A673 (cell line): ENCODE measurements at regions not wholly inside any gene's neighbourhood (a gene's known extent, or its start where the extent isn't known, plus 50 kb on each side); places are given as distances from the start of the nearest gene placed in this dataset.

Experiments
- BruUV-seq: library from RNA; stranded (reverse); fragments of 400-500 nt; replicated peaks from 2 replicates; lab custom pipeline; 2021; lab: Mats Ljungman, UMichigan
- CTCF ChIA-PET: fragments of 300-600 bp; sonication (Branson Sonifier 250); formaldehyde crosslinking; loops from one replicate; lab custom pipeline; 2022; ENCODE audit warnings: antibody characterized with exemption; lab: Charles Lee
- POLR2A ChIA-PET: fragments of 300-600 bp; sonication (Branson Sonifier 250); formaldehyde crosslinking; loops from one replicate; lab custom pipeline; 2022; ENCODE audit warnings: antibody characterized with exemption; ENCODE audit not compliant: low non-redundant PET; lab: Charles Lee
- DNase-seq: peaks from one replicate; pipeline ENCODE4 v3.0.0-alpha.2; 2015; ENCODE audit warnings: low spot score
- H3K27ac ChIP-seq: fragments of 200-600 bp; sonication (generic); 2 replicates; pipeline ENCODE4 v1.5.1; 2016; ENCODE audit warnings: mixed run types, low read depth, mild to moderate bottlenecking, mixed read lengths, antibody characterized with exemption, low read length; ENCODE audit not compliant: poor library complexity, severe bottlenecking
- H3K27me3 ChIP-seq: fragments of 200-600 bp; sonication (generic); replicated peaks from 2 replicates; pipeline ENCODE4 v1.6.1; 2017; ENCODE audit warnings: mixed run types, low read depth, mild to moderate bottlenecking, mixed read lengths, antibody characterized with exemption, low read length; ENCODE audit not compliant: insufficient read depth, poor library complexity
- H3K36me3 ChIP-seq: fragments of 200-600 bp; sonication (generic); 2 replicates; pipeline ENCODE4 v1.6.1; 2016; ENCODE audit warnings: mixed run types, mild to moderate bottlenecking, mixed read lengths, antibody characterized with exemption, low read length; ENCODE audit not compliant: insufficient read depth, poor library complexity, severe bottlenecking
- H3K4me1 ChIP-seq: fragments of 200-600 bp; sonication (generic); 2 replicates; pipeline ENCODE4 v1.6.1; 2017; ENCODE audit warnings: mixed run types, mild to moderate bottlenecking, mixed read lengths, antibody characterized with exemption, low read length; ENCODE audit not compliant: insufficient read depth, poor library complexity, severe bottlenecking
- H3K4me3 ChIP-seq: fragments of 200-600 bp; sonication (generic); 2 replicates; pipeline ENCODE4 v1.5.1; 2016; ENCODE audit warnings: low read depth, mixed run types, mild to moderate bottlenecking, mixed read lengths, low read length; ENCODE audit not compliant: poor library complexity, severe bottlenecking
- H3K9me3 ChIP-seq: fragments of 200-600 bp; sonication (generic); 2 replicates; pipeline ENCODE4 v1.6.1; 2016; ENCODE audit warnings: mixed run types, low read depth, mild to moderate bottlenecking, mixed read lengths, antibody characterized with exemption, low read length; ENCODE audit not compliant: poor library complexity, severe bottlenecking
- EZH2 ChIP-seq: fragments of 200-600 bp; sonication (generic); IDR thresholded peaks from 2 replicates; pipeline ENCODE4 v1.6.1; 2017; ENCODE audit warnings: borderline replicate concordance, low read depth, mild to moderate bottlenecking, mixed read lengths, antibody characterized with exemption, low read length; ENCODE audit not compliant: poor library complexity, severe bottlenecking
- intact Hi-C: fragments of 100-400 bp; cut with micrococcal nuclease; formaldehyde crosslinking; loops from one replicate; pipeline ENCODE4 v1.10.0; 2022; ENCODE audit not compliant: unreplicated experiment
- TF ChIP-seq, protein P1 (sequence below): fragments of 300-800, 200-600 bp; sonication (generic); conservative IDR thresholded peaks from 2 replicates; pipeline ENCODE4 v1.5.1; 2017; ENCODE audit warnings: low read depth, mild to moderate bottlenecking, antibody characterized with exemption, low read length, moderate library complexity, mixed read lengths

- no peaks in the 10 kb centered on the region for H3K27me3 ChIP-seq
- TF ChIP-seq, protein P1, sequence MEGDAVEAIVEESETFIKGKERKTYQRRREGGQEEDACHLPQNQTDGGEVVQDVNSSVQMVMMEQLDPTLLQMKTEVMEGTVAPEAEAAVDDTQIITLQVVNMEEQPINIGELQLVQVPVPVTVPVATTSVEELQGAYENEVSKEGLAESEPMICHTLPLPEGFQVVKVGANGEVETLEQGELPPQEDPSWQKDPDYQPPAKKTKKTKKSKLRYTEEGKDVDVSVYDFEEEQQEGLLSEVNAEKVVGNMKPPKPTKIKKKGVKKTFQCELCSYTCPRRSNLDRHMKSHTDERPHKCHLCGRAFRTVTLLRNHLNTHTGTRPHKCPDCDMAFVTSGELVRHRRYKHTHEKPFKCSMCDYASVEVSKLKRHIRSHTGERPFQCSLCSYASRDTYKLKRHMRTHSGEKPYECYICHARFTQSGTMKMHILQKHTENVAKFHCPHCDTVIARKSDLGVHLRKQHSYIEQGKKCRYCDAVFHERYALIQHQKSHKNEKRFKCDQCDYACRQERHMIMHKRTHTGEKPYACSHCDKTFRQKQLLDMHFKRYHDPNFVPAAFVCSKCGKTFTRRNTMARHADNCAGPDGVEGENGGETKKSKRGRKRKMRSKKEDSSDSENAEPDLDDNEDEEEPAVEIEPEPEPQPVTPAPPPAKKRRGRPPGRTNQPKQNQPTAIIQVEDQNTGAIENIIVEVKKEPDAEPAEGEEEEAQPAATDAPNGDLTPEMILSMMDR = no peak
- TF ChIP-seq EZH2 = no peak
- ChIA-PET CTCF (no interaction called here), POLR2A (no interaction called here)
- no peak overlapping the region for H3K27ac ChIP-seq
- no peak for DNase-seq
- no peak overlapping the region for H3K4me3 ChIP-seq
- no TSS peak for BruUV-seq
- no peaks in the 10 kb centered on the region for H3K9me3 ChIP-seq
- intact Hi-C loops = no loop called here
- H3K36me3 ChIP-seq = no peaks in the 10 kb centered on the region
- H3K4me1 ChIP-seq = no peaks in the 10 kb centered on the region
Measured at GRCh38 chr2:239516954-239517305, 116.1 kb upstream of the HDAC4 start.

- TF ChIP-seq EZH2 = no peak
- TF ChIP-seq, protein P1 = no peak
- Histone ChIP-seq H3K27ac (no peak overlapping the region), H3K4me1 (no peaks in the 10 kb centered on the region), H3K36me3 (no peaks in the 10 kb centered on the region), H3K4me3 (no peak overlapping the region), H3K27me3 (no peaks in the 10 kb centered on the region), H3K9me3 (no peaks in the 10 kb centered on the region)
- BruUV-seq = no TSS peak
- intact Hi-C loops = no loop called here
- CTCF ChIA-PET = no interaction called here
- POLR2A ChIA-PET = no interaction called here
- no peak for DNase-seq
Measured at GRCh38 chr2:239516286-239516953, 115.6 kb upstream of the HDAC4 start.

DNA sequence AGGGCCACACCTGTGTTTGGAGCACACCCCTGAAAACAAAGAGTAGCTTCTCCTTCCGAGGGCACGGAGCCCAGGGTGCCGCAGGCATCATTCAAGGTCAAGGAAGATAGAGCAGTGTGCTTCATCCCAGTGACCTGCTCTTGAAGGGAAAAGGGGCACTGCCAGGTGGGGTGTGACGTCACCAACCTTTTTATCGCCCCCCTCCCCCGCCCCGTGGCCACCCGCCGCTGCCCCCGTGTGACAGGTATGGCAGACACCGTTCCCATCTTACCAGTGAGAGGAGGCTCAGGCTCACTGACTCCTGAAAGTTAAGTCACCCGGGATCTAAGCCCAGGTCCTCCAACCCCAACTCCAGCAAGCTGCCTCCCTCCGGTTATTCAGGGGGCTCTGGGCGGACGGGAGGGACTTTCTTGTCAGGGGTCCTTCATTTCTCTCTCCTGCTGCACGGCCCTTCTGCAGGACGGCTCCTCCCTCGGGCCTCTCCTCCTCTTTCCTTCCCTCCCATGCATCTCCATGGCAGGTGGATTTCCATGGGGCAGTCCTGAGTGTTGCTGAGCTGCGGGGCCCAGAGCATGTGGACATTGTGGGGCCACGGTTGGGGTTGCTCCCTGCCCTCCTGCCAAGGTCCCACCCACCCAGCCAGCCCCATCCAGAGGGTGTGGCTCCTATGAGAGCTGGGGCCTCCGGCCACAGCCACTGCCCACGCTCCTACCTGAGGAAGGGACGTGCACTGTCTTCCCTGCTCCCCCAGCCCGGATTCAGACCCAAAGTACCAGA is 114.1 kb upstream of the HDAC4 start:
- BruUV-seq = no TSS peak
- no peak overlapping the region for H3K4me3 ChIP-seq
- DNase-seq = no peak
- H3K27ac ChIP-seq = no peak overlapping the region
- TF ChIP-seq EZH2 = no peak
- TF ChIP-seq, protein P1 = no peak
- H3K36me3 ChIP-seq = no peaks in the 10 kb centered on the region
- intact Hi-C loops = no loop called here
- no peaks in the 10 kb centered on the region for H3K4me1 ChIP-seq
- no peaks in the 10 kb centered on the region for H3K9me3 ChIP-seq
- ChIA-PET CTCF (no interaction called here), POLR2A (no interaction called here)
- H3K27me3 ChIP-seq = no peaks in the 10 kb centered on the region
